H9 (cell line): ENCODE measurements at regions not wholly inside any gene's neighbourhood (a gene's known extent, or its start where the extent isn't known, plus 50 kb on each side); places are given as distances from the start of the nearest gene placed in this dataset.

Source experiments
- DNase-seq: peaks from one replicate; pipeline ENCODE4 v3.0.0-alpha.2; 2017
- H2AFZ ChIP-seq: one replicate; pipeline ENCODE4 v1.6.1; 2013; ENCODE audit warnings: mild to moderate bottlenecking, low read length, control low read depth, moderate library complexity
- H2AK5ac ChIP-seq: 2 replicates; pipeline ENCODE4 v1.6.1; 2013; ENCODE audit warnings: low read length, control low read depth, mixed read lengths; ENCODE audit not compliant: insufficient read length
- H2BK120ac ChIP-seq: one replicate; pipeline ENCODE4 v1.6.1; 2013; ENCODE audit warnings: low read depth, mild to moderate bottlenecking, low read length, control low read depth, inconsistent platforms; ENCODE audit not compliant: poor library complexity, severe bottlenecking
- H2BK12ac ChIP-seq: 2 replicates; pipeline ENCODE4 v1.6.1; 2013; ENCODE audit warnings: low read length, control low read depth, mixed read lengths, low read depth; ENCODE audit not compliant: insufficient read length
- H2BK15ac ChIP-seq: 2 replicates; pipeline ENCODE4 v1.6.1; 2013; ENCODE audit warnings: low read depth, low read length, control low read depth
- H2BK20ac ChIP-seq: one replicate; pipeline ENCODE4 v1.6.1; 2013; ENCODE audit warnings: low read depth, mild to moderate bottlenecking, low read length, control low read depth, inconsistent platforms; ENCODE audit not compliant: poor library complexity, severe bottlenecking
- H2BK5ac ChIP-seq: 2 replicates; pipeline ENCODE4 v1.6.1; 2013; ENCODE audit warnings: low read length, control low read depth, mixed read lengths; ENCODE audit not compliant: insufficient read length
- H3K14ac ChIP-seq: 2 replicates; pipeline ENCODE4 v1.6.1; 2013; ENCODE audit warnings: low read length, control low read depth; ENCODE audit not compliant: insufficient read depth
- H3K18ac ChIP-seq: 2 replicates; pipeline ENCODE4 v1.6.1; 2013; ENCODE audit warnings: low read depth, mild to moderate bottlenecking, mixed read lengths, low read length, control low read depth; ENCODE audit not compliant: insufficient read length
- H3K23ac ChIP-seq: 2 replicates; pipeline ENCODE4 v1.6.1; 2013; ENCODE audit warnings: low read length, control low read depth, mixed read lengths, low read depth; ENCODE audit not compliant: insufficient read length
- H3K23me2 ChIP-seq: 2 replicates; pipeline ENCODE4 v1.6.1; 2013; ENCODE audit warnings: low read depth, mild to moderate bottlenecking, mixed read lengths, low read length, control low read depth; ENCODE audit not compliant: insufficient read length, poor library complexity, severe bottlenecking
- H3K27ac ChIP-seq: 2 replicates; pipeline ENCODE4 v1.5.1; 2013; ENCODE audit warnings: low read length, control low read depth, mixed read lengths, low read depth; ENCODE audit not compliant: insufficient read length
- H3K27me3 ChIP-seq: 2 replicates; pipeline ENCODE4 v1.6.1; 2013; ENCODE audit warnings: low read length, control low read depth, inconsistent platforms; ENCODE audit not compliant: insufficient read depth
- H3K4ac ChIP-seq: 2 replicates; pipeline ENCODE4 v1.6.1; 2013; ENCODE audit warnings: low read depth, mild to moderate bottlenecking, control low read depth, inconsistent platforms, low read length, moderate library complexity
- H3K4me1 ChIP-seq: 2 replicates; pipeline ENCODE4 v1.6.1; 2013; ENCODE audit warnings: low read length, control low read depth, inconsistent platforms; ENCODE audit not compliant: insufficient read depth
- H3K4me2 ChIP-seq: 2 replicates; pipeline ENCODE4 v1.6.1; 2013; ENCODE audit warnings: low read length, control low read depth, mixed read lengths; ENCODE audit not compliant: insufficient read length, insufficient read depth
- H3K56ac ChIP-seq: 2 replicates; pipeline ENCODE4 v1.6.1; 2013; ENCODE audit warnings: low read depth, mild to moderate bottlenecking, mixed read lengths, low read length, control low read depth; ENCODE audit not compliant: insufficient read length
- H3K79me1 ChIP-seq: 2 replicates; pipeline ENCODE4 v1.6.1; 2013; ENCODE audit warnings: low read depth, mild to moderate bottlenecking, moderate library complexity, low read length, control low read depth, inconsistent platforms; ENCODE audit not compliant: insufficient read depth, poor library complexity, severe bottlenecking
- H3K79me2 ChIP-seq: 2 replicates; pipeline ENCODE4 v1.6.1; 2013; ENCODE audit warnings: low read length, control low read depth, inconsistent platforms; ENCODE audit not compliant: insufficient read depth
- H3K9ac ChIP-seq: 2 replicates; pipeline ENCODE4 v1.6.1; 2013; ENCODE audit warnings: low read length, control low read depth, mixed read lengths; ENCODE audit not compliant: insufficient read length; ENCODE audit errors: extremely low read depth
- H3K9me3 ChIP-seq: one replicate; pipeline ENCODE4 v1.6.1; 2013; ENCODE audit warnings: low read depth, low read length, inconsistent platforms; ENCODE audit not compliant: control insufficient read depth
- H3T11ph ChIP-seq: one replicate; pipeline ENCODE4 v1.6.1; 2013; ENCODE audit warnings: mild to moderate bottlenecking, low read length, control low read depth, inconsistent platforms
- H4K20me1 ChIP-seq: one replicate; pipeline ENCODE4 v1.6.1; 2013; ENCODE audit not compliant: control insufficient read depth, insufficient read length, insufficient read depth
- H4K5ac ChIP-seq: 2 replicates; pipeline ENCODE4 v1.6.1; 2013; ENCODE audit warnings: low read depth, mild to moderate bottlenecking, mixed read lengths, low read length, control low read depth; ENCODE audit not compliant: insufficient read length
- H4K8ac ChIP-seq: replicated peaks from 2 replicates; pipeline ENCODE4 v1.6.1; 2013; ENCODE audit warnings: low read length, control low read depth, mixed read lengths, low read depth; ENCODE audit not compliant: insufficient read length
- H4K91ac ChIP-seq: 2 replicates; pipeline ENCODE4 v1.6.1; 2013; ENCODE audit warnings: low read depth, mild to moderate bottlenecking, moderate library complexity, mixed read lengths, low read length, control low read depth; ENCODE audit not compliant: insufficient read length
- H3K27ac Mint-ChIP-seq, 3 experiments: 2 replicates in 2 of 3; 3 replicates in 1 of 3; pipeline ENCODE4 v1.8.0; 2020 to 2021; ENCODE audit warnings: mixed read lengths in 3 of 3, mild to moderate bottlenecking in 1 of 3, moderate library complexity in 1 of 3
- H3K27me3 Mint-ChIP-seq: 2 replicates; pipeline ENCODE4 v1.8.0; 2021; ENCODE audit warnings: low read depth, mild to moderate bottlenecking, moderate library complexity, mixed read lengths
- H3K36me3 Mint-ChIP-seq, 3 experiments: 2 replicates in 2 of 3; 3 replicates in 1 of 3; pipeline ENCODE4 v1.8.0; 2020 to 2021; ENCODE audit warnings: low read depth in 3 of 3, mixed read lengths in 3 of 3; ENCODE audit not compliant: insufficient read depth in 1 of 3
- H3K4me1 Mint-ChIP-seq, 2 experiments: 2 replicates each; pipeline ENCODE4 v1.8.0; 2020; ENCODE audit warnings: mixed read lengths in 2 of 2
- H3K4me3 Mint-ChIP-seq, 2 experiments: 2 replicates in 1 of 2; 3 replicates in 1 of 2; pipeline ENCODE4 v1.8.0; 2020 to 2021; ENCODE audit warnings: mild to moderate bottlenecking in 2 of 2, mixed read lengths in 2 of 2, moderate library complexity in 1 of 2
- H3K9me3 Mint-ChIP-seq, 2 experiments: 2 replicates in 1 of 2; 3 replicates in 1 of 2; pipeline ENCODE4 v1.8.0; 2020; ENCODE audit warnings: mild to moderate bottlenecking in 2 of 2, mixed read lengths in 2 of 2, moderate library complexity in 1 of 2
- WGBS: extraction: QIAGEN DNeasy Blood & Tissue Kit; methylation state at CpG from one replicate; pipeline ENCODE4 v1.1.7; 2013; ENCODE audit warnings: missing lambda C conversion rate, low lambda C conversion rate, mixed read lengths; ENCODE audit not compliant: insufficient read length; ENCODE audit errors: extremely low coverage; 5-methylcytosine and 5-hydroxymethylcytosine counted together
- TF ChIP-seq, protein P1 (sequence below): fragments of 200-600 bp; sonication (generic); conservative IDR thresholded peaks from 3 replicates; pipeline ENCODE4 v1.8.0; 2021; ENCODE audit warnings: antibody characterized with exemption, mild to moderate bottlenecking

DNA sequence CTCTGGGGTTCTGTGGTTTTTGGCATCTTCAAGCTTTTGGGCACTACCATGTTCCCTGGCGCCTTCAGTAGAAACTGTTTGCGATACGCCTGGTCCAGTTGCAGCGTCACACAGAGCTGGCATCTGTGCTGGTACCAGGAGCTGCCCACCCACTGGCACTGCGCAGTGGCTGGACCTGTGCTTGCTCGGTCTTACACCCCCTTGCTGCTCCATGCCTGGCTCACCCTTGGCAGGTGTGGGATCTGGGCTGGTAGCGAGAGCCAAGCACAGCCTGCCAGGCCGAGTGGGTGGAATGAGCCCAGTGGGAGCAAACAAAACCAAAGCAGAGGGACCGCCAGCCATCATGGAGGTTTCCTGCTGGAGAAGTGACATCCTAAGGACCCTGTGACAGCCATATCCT is 170.2 kb upstream of the IRX2 start:
- Histone ChIP-seq H3K23me2 (no peaks in the 10 kb centered on the region), H3T11ph (no peak overlapping the region), H3K79me1 (no peaks in the 10 kb centered on the region), H4K5ac (no peak overlapping the region), H3K23ac (no peak overlapping the region), H3K9ac (no peak overlapping the region), H2AFZ (no peak overlapping the region), H3K9me3 (peaks cover 18% of the 10 kb centered on the region), H2AK5ac (no peak overlapping the region), H4K91ac (no peak overlapping the region), H3K4ac (no peak overlapping the region), H2BK12ac (no peak overlapping the region), H2BK20ac (no peak overlapping the region), H2BK120ac (no peak overlapping the region), H3K4me1 (no peaks in the 10 kb centered on the region), H3K79me2 (no peaks in the 10 kb centered on the region), H3K18ac (no peak overlapping the region), H3K56ac (no peak overlapping the region), H2BK15ac (no peak overlapping the region), H3K14ac (no peak overlapping the region), H3K4me2 (no peak overlapping the region), H2BK5ac (no peak overlapping the region), H4K20me1 (no peaks in the 10 kb centered on the region), H4K8ac (no peak overlapping the region), H3K27me3 (no peaks in the 10 kb centered on the region), H3K27ac (no peak overlapping the region)
- TF ChIP-seq, protein P1, sequence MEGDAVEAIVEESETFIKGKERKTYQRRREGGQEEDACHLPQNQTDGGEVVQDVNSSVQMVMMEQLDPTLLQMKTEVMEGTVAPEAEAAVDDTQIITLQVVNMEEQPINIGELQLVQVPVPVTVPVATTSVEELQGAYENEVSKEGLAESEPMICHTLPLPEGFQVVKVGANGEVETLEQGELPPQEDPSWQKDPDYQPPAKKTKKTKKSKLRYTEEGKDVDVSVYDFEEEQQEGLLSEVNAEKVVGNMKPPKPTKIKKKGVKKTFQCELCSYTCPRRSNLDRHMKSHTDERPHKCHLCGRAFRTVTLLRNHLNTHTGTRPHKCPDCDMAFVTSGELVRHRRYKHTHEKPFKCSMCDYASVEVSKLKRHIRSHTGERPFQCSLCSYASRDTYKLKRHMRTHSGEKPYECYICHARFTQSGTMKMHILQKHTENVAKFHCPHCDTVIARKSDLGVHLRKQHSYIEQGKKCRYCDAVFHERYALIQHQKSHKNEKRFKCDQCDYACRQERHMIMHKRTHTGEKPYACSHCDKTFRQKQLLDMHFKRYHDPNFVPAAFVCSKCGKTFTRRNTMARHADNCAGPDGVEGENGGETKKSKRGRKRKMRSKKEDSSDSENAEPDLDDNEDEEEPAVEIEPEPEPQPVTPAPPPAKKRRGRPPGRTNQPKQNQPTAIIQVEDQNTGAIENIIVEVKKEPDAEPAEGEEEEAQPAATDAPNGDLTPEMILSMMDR, result no peak
- no peak overlapping the region for H3K4me3 Mint-ChIP-seq
- H3K4me1 Mint-ChIP-seq, result peaks cover 21 to 23% of the 10 kb centered on the region in 2 experiments
- H3K27me3 Mint-ChIP-seq, result peaks cover 11% of the 10 kb centered on the region
- no peak for DNase-seq
- WGBS, result no CpG with 5 or more reads among the region's 9 CpGs
- peaks cover 15 to 19% of the 10 kb centered on the region in 2 experiments for H3K9me3 Mint-ChIP-seq
- H3K27ac Mint-ChIP-seq, result no peak overlapping the region
- peaks cover 9 to 26% (median 17%) of the 10 kb centered on the region in 3 experiments for H3K36me3 Mint-ChIP-seq
